K562 (cell line): ENCODE measurements at regions not wholly inside any gene's neighbourhood (a gene's known extent, or its start where the extent isn't known, plus 50 kb on each side); places are given as distances from the start of the nearest gene placed in this dataset.
A peak's percentile ranks its signal among the peaks of the same experiment; 100 is the strongest.

Experiments
- CBFA2T2 ChIP-seq: fragments of 450-650 bp; conservative IDR thresholded peaks from 2 replicates; pipeline ENCODE4 v1.6.1; 2017; ENCODE audit warnings: mild to moderate bottlenecking
- CBFB ChIP-seq: sonication (generic); formaldehyde crosslinking; IDR thresholded peaks from 2 replicates; pipeline ENCODE4 v1.4.0; 2020; ENCODE audit warnings: mild to moderate bottlenecking, missing genetic modification reagents
- CCAR2 ChIP-seq: fragments of 200-400 bp; formaldehyde crosslinking; IDR thresholded peaks from 2 replicates; pipeline ENCODE4 v1.6.1; 2017; ENCODE audit warnings: mild to moderate bottlenecking, low read depth, low read length
- CLOCK ChIP-seq: fragments of 250-450 bp; sonication (Bioruptor Pico); IDR thresholded peaks from 2 replicates; pipeline ENCODE4 v1.4.0; 2020; ENCODE audit warnings: mild to moderate bottlenecking, moderate library complexity, borderline replicate concordance
- EGR1 ChIP-seq: fragments of 450-650 bp; conservative IDR thresholded peaks from 2 replicates; pipeline ENCODE4 v1.6.1; 2017; ENCODE audit warnings: mild to moderate bottlenecking
- GATAD2A ChIP-seq: fragments of 450-650 bp; IDR thresholded peaks from 2 replicates; pipeline ENCODE4 v1.6.1; 2017
- HBP1 ChIP-seq: fragments of 450-650 bp; formaldehyde crosslinking; IDR thresholded peaks from 2 replicates; pipeline ENCODE4 v1.4.0; 2022; ENCODE audit warnings: missing genetic modification characterization
- HMG20A ChIP-seq: fragments of 450-650 bp; formaldehyde crosslinking; conservative IDR thresholded peaks from 2 replicates; pipeline ENCODE4 v1.4.0; 2020; ENCODE audit warnings: mild to moderate bottlenecking, mixed read lengths
- PURB ChIP-seq: sonication (generic); formaldehyde crosslinking; IDR thresholded peaks from 2 replicates; pipeline ENCODE4 v1.9.0; 2021; ENCODE audit warnings: low read depth, mild to moderate bottlenecking, missing genetic modification reagents
- TARDBP ChIP-seq: fragments of 450-650 bp; IDR thresholded peaks from 2 replicates; pipeline ENCODE4 v1.6.1; 2016
- ZNF121 ChIP-seq: sonication (generic); formaldehyde crosslinking; conservative IDR thresholded peaks from 2 replicates; pipeline ENCODE4 v1.8.0; 2022; ENCODE audit warnings: missing genetic modification reagents
- ZNF717 ChIP-seq: fragments of 250-450 bp; sonication (Bioruptor Pico); IDR thresholded peaks from 2 replicates; pipeline ENCODE4 v1.5.0; 2021
- TF ChIP-seq, protein P1 (sequence below): fragments of 250-450 bp; sonication (Bioruptor Pico); IDR thresholded peaks from 2 replicates; pipeline ENCODE4 v1.8.0; 2022; ENCODE audit warnings: moderate library complexity, mild to moderate bottlenecking, inconsistent platforms
- TF ChIP-seq, protein P2 (sequence below): fragments of 450-650 bp; IDR thresholded peaks from 2 replicates; pipeline ENCODE4 v1.6.1; 2018; ENCODE audit not compliant: partially characterized antibody

DNA sequence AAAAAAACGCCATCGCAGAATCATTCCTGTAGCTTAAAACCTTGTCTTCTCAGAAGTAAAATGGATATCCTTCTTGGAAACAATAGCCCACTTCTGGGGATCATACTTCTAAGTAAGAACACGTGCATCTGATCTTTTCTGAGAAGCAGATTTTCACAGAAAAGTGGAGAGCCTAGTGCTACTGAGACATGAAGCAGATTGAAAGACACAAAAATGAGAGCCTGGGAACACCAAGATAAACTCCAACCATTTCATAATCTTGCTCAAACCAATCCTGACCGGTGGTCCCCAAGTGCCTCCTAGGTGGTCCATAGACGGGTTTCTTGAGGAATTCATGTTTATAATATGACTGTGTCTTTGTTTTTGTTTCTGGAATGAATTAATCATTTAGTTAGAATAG lies 191.2 kb downstream of the IRS1 start (continued):
- TF ChIP-seq, protein P1, sequence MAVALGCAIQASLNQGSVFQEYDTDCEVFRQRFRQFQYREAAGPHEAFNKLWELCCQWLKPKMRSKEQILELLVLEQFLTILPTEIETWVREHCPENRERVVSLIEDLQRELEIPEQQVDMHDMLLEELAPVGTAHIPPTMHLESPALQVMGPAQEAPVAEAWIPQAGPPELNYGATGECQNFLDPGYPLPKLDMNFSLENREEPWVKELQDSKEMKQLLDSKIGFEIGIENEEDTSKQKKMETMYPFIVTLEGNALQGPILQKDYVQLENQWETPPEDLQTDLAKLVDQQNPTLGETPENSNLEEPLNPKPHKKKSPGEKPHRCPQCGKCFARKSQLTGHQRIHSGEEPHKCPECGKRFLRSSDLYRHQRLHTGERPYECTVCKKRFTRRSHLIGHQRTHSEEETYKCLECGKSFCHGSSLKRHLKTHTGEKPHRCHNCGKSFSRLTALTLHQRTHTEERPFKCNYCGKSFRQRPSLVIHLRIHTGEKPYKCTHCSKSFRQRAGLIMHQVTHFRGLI (CRISPR knock-in tag), result no peak
- no peak for TF ChIP-seq CBFB (CRISPR knock-in tag)
- TF ChIP-seq TARDBP, result no peak
- no peak for TF ChIP-seq HMG20A (CRISPR knock-in tag)
- no peak for TF ChIP-seq ZNF121 (CRISPR knock-in tag)
- no peak for TF ChIP-seq CLOCK (CRISPR knock-in tag)
- TF ChIP-seq HBP1, result no peak
- peak; percentile 23; the same call in 1 of the 2 replicates for TF ChIP-seq CBFA2T2
- TF ChIP-seq PURB (CRISPR knock-in tag), result no peak
- TF ChIP-seq EGR1, result 0 out of 2 replicates have a peak, but pooled peaks have one; percentile 8
- TF ChIP-seq CCAR2, result no peak
- no peak for TF ChIP-seq ZNF717
- TF ChIP-seq, protein P2, sequence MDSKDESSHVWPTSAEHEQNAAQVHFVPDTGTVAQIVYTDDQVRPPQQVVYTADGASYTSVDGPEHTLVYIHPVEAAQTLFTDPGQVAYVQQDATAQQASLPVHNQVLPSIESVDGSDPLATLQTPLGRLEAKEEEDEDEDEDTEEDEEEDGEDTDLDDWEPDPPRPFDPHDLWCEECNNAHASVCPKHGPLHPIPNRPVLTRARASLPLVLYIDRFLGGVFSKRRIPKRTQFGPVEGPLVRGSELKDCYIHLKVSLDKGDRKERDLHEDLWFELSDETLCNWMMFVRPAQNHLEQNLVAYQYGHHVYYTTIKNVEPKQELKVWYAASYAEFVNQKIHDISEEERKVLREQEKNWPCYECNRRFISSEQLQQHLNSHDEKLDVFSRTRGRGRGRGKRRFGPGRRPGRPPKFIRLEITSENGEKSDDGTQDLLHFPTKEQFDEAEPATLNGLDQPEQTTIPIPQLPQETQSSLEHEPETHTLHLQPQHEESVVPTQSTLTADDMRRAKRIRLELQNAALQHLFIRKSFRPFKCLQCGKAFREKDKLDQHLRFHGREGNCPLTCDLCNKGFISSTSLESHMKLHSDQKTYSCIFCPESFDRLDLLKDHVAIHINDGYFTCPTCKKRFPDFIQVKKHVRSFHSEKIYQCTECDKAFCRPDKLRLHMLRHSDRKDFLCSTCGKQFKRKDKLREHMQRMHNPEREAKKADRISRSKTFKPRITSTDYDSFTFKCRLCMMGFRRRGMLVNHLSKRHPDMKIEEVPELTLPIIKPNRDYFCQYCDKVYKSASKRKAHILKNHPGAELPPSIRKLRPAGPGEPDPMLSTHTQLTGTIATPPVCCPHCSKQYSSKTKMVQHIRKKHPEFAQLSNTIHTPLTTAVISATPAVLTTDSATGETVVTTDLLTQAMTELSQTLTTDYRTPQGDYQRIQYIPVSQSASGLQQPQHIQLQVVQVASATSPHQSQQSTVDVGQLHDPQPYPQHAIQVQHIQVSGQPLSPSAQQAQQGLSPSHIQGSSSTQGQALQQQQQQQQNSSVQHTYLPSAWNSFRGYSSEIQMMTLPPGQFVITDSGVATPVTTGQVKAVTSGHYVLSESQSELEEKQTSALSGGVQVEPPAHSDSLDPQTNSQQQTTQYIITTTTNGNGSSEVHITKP, result no peak
- TF ChIP-seq GATAD2A, result no peak
